ENCODE measurements at regions not wholly inside any gene's neighbourhood (a gene's known extent, or its start where the extent isn't known, plus 50 kb on each side); places are given as distances from the start of the nearest gene placed in this dataset.

GRCh38 chr6:4491501-4492260 lies 284.5 kb upstream of the CDYL start:
- no peak overlapping the region for H3K27ac Mint-ChIP-seq
- H3K79me2 ChIP-seq (replicated peaks; ENCODE audit: insufficient read depth): no peaks in the 10 kb centered on the region
- H3K4me3 Mint-ChIP-seq: no peak overlapping the region
- peaks cover 5% of the 10 kb centered on the region; the same call in 1 of the 2 replicates for H3K4me1 ChIP-seq (ENCODE audit: insufficient read depth)
- no peaks in the 10 kb centered on the region for H3K9me2 ChIP-seq (ENCODE audit: insufficient read depth)
- H3K27ac ChIP-seq (ENCODE audit: low read depth): no peak overlapping the region
- peaks cover 41% of the 10 kb centered on the region for H3K36me3 Mint-ChIP-seq (ENCODE audit: low read depth)
- H3K4me2 ChIP-seq: no peak overlapping the region
- H3K4me3 ChIP-seq: no peak overlapping the region
- peaks cover 8% of the 10 kb centered on the region; the same call in 1 of the 2 replicates for H3K36me3 ChIP-seq (ENCODE audit: insufficient read depth)
- H4K20me1 ChIP-seq (replicated peaks; ENCODE audit: insufficient read depth): no peaks in the 10 kb centered on the region
- TF ChIP-seq STAT1 (IDR thresholded peaks at IDR 0.05; ENCODE audit: unreplicated experiment) (no peak), EZH2 (IDR thresholded peaks at IDR 0.05; ENCODE audit: low read depth, unreplicated experiment) (no peak), REST (IDR thresholded peaks at IDR 0.05; ENCODE audit: unreplicated experiment) (no peak), CREB1 (CRISPR knock-in tag; IDR thresholded peaks at IDR 0.05; ENCODE audit: low read depth) (no peak), POLR2AphosphoS5 (IDR thresholded peaks at IDR 0.05; ENCODE audit: low read depth) (no peak), ETS1 (IDR thresholded peaks at IDR 0.05) (no peak), ZNF331 (CRISPR knock-in tag; IDR thresholded peaks at IDR 0.05; ENCODE audit: low read depth) (no peak), EZH2phosphoT487 (IDR thresholded peaks at IDR 0.05; ENCODE audit: unreplicated experiment) (no peak), NANOG (IDR thresholded peaks at IDR 0.05; ENCODE audit: borderline replicate concordance) (no peak), JUNB (IDR thresholded peaks at IDR 0.05; ENCODE audit: unreplicated experiment) (no peak), CTCF (conservative IDR thresholded peaks at IDR 0.05; ENCODE audit: low read depth in 2 of 2) (no peak), ZNF114 (CRISPR knock-in tag; IDR thresholded peaks at IDR 0.05) (no peak), ZNF462 (CRISPR knock-in tag; IDR thresholded peaks at IDR 0.05) (no peak)
- H3K27me3 ChIP-seq (ENCODE audit: insufficient read depth): no peaks in the 10 kb centered on the region
- peaks cover 2% of the 10 kb centered on the region for H3K27me3 Mint-ChIP-seq (ENCODE audit: insufficient read depth, low read depth, poor library complexity)
- no peaks in the 10 kb centered on the region for H3F3A ChIP-seq (replicated peaks; ENCODE audit: low read depth)
- ATAC-seq: no peak
- H2AFZ ChIP-seq: no peak overlapping the region
- H3K4me1 Mint-ChIP-seq: peaks cover 3% of the 10 kb centered on the region; the same call in 2 of the 3 replicates
- DNase-seq (ENCODE audit: low spot score): no peak
- H3K9me3 Mint-ChIP-seq: peaks cover 45% of the 10 kb centered on the region

Data from GM23338 (cell line).